Astrocyte (in vitro differentiated cells and primary cell): ENCODE measurements at regions not wholly inside any gene's neighbourhood (a gene's known extent, or its start where the extent isn't known, plus 50 kb on each side); places are given as distances from the start of the nearest gene placed in this dataset.
"Not testable (repeated sequence)": the region's sequence is repeated elsewhere in the genome, so short reads cannot be mapped to it uniquely, and the experiment has no call there.

Experiments
- EZH2 ChIP-seq: IDR thresholded peaks from 2 replicates; pipeline ENCODE4 v1.6.1; 2012; ENCODE audit warnings: mild to moderate bottlenecking, low read length, inconsistent platforms; ENCODE audit not compliant: insufficient read depth
- TF ChIP-seq, protein P1 (sequence below): IDR thresholded peaks from 2 replicates; pipeline ENCODE4 v1.5.1; 2011; ENCODE audit warnings: low read depth, mild to moderate bottlenecking, inconsistent platforms, low read length, moderate library complexity; ENCODE audit not compliant: insufficient read depth

DNA sequence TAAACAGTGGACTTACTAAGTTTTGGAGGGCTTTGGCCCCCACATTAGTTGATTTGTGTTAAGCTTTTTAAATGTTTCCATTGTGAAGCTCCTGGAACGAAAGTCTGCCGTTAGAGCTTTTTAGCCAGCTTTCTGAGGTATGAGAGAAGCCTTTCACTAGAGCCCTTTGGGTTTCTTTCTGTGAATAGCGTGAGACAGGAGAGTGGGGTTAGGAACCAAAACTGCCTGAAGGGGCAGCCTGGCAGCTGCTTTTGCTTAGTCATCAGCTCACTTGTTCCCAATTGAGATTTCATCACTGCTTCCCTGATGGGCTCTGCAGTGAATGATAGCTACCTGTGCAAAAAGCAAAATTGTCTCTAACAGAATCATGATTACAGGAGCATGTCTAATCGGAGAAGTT is 913.6 kb downstream of the PCDH11X start:
- TF ChIP-seq, protein P1, sequence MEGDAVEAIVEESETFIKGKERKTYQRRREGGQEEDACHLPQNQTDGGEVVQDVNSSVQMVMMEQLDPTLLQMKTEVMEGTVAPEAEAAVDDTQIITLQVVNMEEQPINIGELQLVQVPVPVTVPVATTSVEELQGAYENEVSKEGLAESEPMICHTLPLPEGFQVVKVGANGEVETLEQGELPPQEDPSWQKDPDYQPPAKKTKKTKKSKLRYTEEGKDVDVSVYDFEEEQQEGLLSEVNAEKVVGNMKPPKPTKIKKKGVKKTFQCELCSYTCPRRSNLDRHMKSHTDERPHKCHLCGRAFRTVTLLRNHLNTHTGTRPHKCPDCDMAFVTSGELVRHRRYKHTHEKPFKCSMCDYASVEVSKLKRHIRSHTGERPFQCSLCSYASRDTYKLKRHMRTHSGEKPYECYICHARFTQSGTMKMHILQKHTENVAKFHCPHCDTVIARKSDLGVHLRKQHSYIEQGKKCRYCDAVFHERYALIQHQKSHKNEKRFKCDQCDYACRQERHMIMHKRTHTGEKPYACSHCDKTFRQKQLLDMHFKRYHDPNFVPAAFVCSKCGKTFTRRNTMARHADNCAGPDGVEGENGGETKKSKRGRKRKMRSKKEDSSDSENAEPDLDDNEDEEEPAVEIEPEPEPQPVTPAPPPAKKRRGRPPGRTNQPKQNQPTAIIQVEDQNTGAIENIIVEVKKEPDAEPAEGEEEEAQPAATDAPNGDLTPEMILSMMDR = not testable (repeated sequence)
- TF ChIP-seq EZH2 = not testable (repeated sequence)
